ENCODE measurements at regions not wholly inside any gene's neighbourhood (a gene's known extent, or its start where the extent isn't known, plus 50 kb on each side); places are given as distances from the start of the nearest gene placed in this dataset.
"Not testable (repeated sequence)": the region's sequence is repeated elsewhere in the genome, so short reads cannot be mapped to it uniquely, and the experiment has no call there.

DNA sequence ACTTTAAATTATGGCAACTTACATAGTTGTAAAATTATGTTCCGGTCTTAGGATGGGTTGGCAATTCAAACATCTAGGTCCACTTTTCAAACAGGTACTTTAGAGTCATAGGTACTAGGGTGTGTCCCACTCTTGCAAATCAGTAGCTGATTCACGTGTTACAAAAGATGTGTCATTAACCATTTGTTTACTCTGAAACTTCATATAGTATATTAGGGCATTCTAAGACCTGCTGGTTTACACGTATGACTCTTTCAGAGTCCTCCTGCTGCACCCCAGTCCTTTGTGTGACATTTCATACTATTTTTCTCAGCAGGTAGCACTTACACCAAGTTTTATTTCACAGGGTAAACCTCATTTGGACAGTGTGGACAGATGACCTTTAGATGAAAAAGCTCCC is 131.8 kb upstream of the PLEKHM1 start:
- TF ChIP-seq EZH2phosphoT487 (IDR thresholded peaks at IDR 0.05; ENCODE audit: low read length); EZH2 (optimal IDR thresholded peaks at IDR 0.05; ENCODE audit: low read depth, low read length): not testable (repeated sequence)
- TF ChIP-seq, protein P1, sequence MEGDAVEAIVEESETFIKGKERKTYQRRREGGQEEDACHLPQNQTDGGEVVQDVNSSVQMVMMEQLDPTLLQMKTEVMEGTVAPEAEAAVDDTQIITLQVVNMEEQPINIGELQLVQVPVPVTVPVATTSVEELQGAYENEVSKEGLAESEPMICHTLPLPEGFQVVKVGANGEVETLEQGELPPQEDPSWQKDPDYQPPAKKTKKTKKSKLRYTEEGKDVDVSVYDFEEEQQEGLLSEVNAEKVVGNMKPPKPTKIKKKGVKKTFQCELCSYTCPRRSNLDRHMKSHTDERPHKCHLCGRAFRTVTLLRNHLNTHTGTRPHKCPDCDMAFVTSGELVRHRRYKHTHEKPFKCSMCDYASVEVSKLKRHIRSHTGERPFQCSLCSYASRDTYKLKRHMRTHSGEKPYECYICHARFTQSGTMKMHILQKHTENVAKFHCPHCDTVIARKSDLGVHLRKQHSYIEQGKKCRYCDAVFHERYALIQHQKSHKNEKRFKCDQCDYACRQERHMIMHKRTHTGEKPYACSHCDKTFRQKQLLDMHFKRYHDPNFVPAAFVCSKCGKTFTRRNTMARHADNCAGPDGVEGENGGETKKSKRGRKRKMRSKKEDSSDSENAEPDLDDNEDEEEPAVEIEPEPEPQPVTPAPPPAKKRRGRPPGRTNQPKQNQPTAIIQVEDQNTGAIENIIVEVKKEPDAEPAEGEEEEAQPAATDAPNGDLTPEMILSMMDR (IDR thresholded peaks at IDR 0.05; ENCODE audit: low read length): not testable (repeated sequence)

All from MM.1S (cell line).